ENCODE measurements at regions not wholly inside any gene's neighbourhood (a gene's known extent, or its start where the extent isn't known, plus 50 kb on each side); places are given as distances from the start of the nearest gene placed in this dataset.

GRCh38 chr7:13144673-13145072, 457.2 kb downstream of the ARL4A start:
- peaks cover 18% of the 10 kb centered on the region for H3K4me1 Mint-ChIP-seq
- no peak for TF ChIP-seq CTCF (IDR thresholded peaks at IDR 0.05; ENCODE audit: unreplicated experiment in 3 of 3)
- no peaks in the 10 kb centered on the region for H3K9me3 Mint-ChIP-seq
- H3K27me3 Mint-ChIP-seq (ENCODE audit: low read depth), result no peaks in the 10 kb centered on the region
- H3K27ac Mint-ChIP-seq, result peak overlapping the region; percentile 71 to 90 (median 77)
- H3K4me3 Mint-ChIP-seq, result peak overlapping the region in 1 of 3 experiments; percentile 1
- H3K36me3 Mint-ChIP-seq (ENCODE audit: low read depth), result no peaks in the 10 kb centered on the region

GRCh38 chr7:13148548-13148947, 461.1 kb downstream of the ARL4A start:
- H3K4me3 Mint-ChIP-seq, result no peak overlapping the region
- H3K9me3 Mint-ChIP-seq, result no peaks in the 10 kb centered on the region
- H3K4me1 Mint-ChIP-seq, result peaks cover 23% of the 10 kb centered on the region

GRCh38 chr7:13151978-13152377, 464.5 kb downstream of the ARL4A start:
- no peak for TF ChIP-seq CTCF (IDR thresholded peaks at IDR 0.05; ENCODE audit: unreplicated experiment in 3 of 3)
- Mint-ChIP-seq H3K9me3 (no peaks in the 10 kb centered on the region), H3K4me1 (peaks cover 9% of the 10 kb centered on the region), H3K4me3 (no peak overlapping the region), H3K27me3 (ENCODE audit: low read depth) (no peaks in the 10 kb centered on the region), H3K27ac (no peak overlapping the region), H3K36me3 (ENCODE audit: low read depth) (no peaks in the 10 kb centered on the region)

More at GRCh38 chr7:13148548-13148947, 461.1 kb downstream of the ARL4A start:
- no peak for TF ChIP-seq CTCF (IDR thresholded peaks at IDR 0.05; ENCODE audit: unreplicated experiment in 3 of 3)
- no peaks in the 10 kb centered on the region for H3K36me3 Mint-ChIP-seq (ENCODE audit: low read depth)
- H3K27ac Mint-ChIP-seq, result no peak overlapping the region
- no peaks in the 10 kb centered on the region for H3K27me3 Mint-ChIP-seq (ENCODE audit: low read depth)

- H3K4me1 Mint-ChIP-seq, result peaks cover 9% of the 10 kb centered on the region
- no peaks in the 10 kb centered on the region for H3K9me3 Mint-ChIP-seq
- no peaks in the 10 kb centered on the region for H3K27me3 Mint-ChIP-seq (ENCODE audit: low read depth)
- no peak overlapping the region for H3K4me3 Mint-ChIP-seq
- H3K27ac Mint-ChIP-seq, result peak overlapping the region in 1 of 3 experiments; percentile 62
- TF ChIP-seq CTCF (IDR thresholded peaks at IDR 0.05; ENCODE audit: unreplicated experiment in 3 of 3), result no peak
- no peaks in the 10 kb centered on the region for H3K36me3 Mint-ChIP-seq (ENCODE audit: low read depth)
These were observed 465.3 kb downstream of the ARL4A start for GRCh38 chr7:13152755-13153154.

GRCh38 chr7:13153266-13153665, 465.8 kb downstream of the ARL4A start:
- H3K36me3 Mint-ChIP-seq (ENCODE audit: low read depth), result no peaks in the 10 kb centered on the region
- H3K4me3 Mint-ChIP-seq, result no peak overlapping the region
- peaks cover 9% of the 10 kb centered on the region for H3K4me1 Mint-ChIP-seq
- peak overlapping the region in 2 of 3 experiments; percentile 52 to 62 for H3K27ac Mint-ChIP-seq
- TF ChIP-seq CTCF (IDR thresholded peaks at IDR 0.05; ENCODE audit: unreplicated experiment in 3 of 3), result no peak
- H3K27me3 Mint-ChIP-seq (ENCODE audit: low read depth), result no peaks in the 10 kb centered on the region
- H3K9me3 Mint-ChIP-seq, result no peaks in the 10 kb centered on the region

- Mint-ChIP-seq H3K4me3 (no peak overlapping the region), H3K9me3 (no peaks in the 10 kb centered on the region), H3K36me3 (ENCODE audit: low read depth) (no peaks in the 10 kb centered on the region), H3K4me1 (peaks cover 9% of the 10 kb centered on the region), H3K27ac (peak overlapping the region in 2 of 3 experiments; percentile 52 to 62), H3K27me3 (ENCODE audit: low read depth) (no peaks in the 10 kb centered on the region)
- no peak for TF ChIP-seq CTCF (IDR thresholded peaks at IDR 0.05; ENCODE audit: unreplicated experiment in 3 of 3)
These were observed 466.3 kb downstream of the ARL4A start for GRCh38 chr7:13153742-13154141.
